Neural crest cell (in vitro differentiated cells): ENCODE measurements at regions not wholly inside any gene's neighbourhood (a gene's known extent, or its start where the extent isn't known, plus 50 kb on each side); places are given as distances from the start of the nearest gene placed in this dataset.
"Not testable (repeated sequence)": the region's sequence is repeated elsewhere in the genome, so short reads cannot be mapped to it uniquely, and the experiment has no call there.

ENCODE experiments used
- DNase-seq: peaks from one replicate; pipeline ENCODE4 v3.0.0; 2021; ENCODE audit warnings: low read depth, mixed read lengths, low spot score
- H3K27ac Mint-ChIP-seq: one replicate; pipeline ENCODE4 v1.8.0; 2021; ENCODE audit warnings: mild to moderate bottlenecking, mixed read lengths; ENCODE audit not compliant: unreplicated experiment
- H3K27me3 Mint-ChIP-seq: 2 replicates; pipeline ENCODE4 v1.8.0; 2021; ENCODE audit warnings: low read depth, mild to moderate bottlenecking, mixed read lengths
- H3K36me3 Mint-ChIP-seq: 2 replicates; pipeline ENCODE4 v1.8.0; 2021; ENCODE audit warnings: low read depth, mild to moderate bottlenecking, mixed read lengths
- H3K4me1 Mint-ChIP-seq: 2 replicates; pipeline ENCODE4 v1.8.0; 2021; ENCODE audit warnings: mixed read lengths
- H3K4me3 Mint-ChIP-seq: one replicate; pipeline ENCODE4 v1.8.0; 2021; ENCODE audit warnings: mild to moderate bottlenecking, mixed read lengths
- H3K9me3 Mint-ChIP-seq: 2 replicates; pipeline ENCODE4 v1.8.0; 2021; ENCODE audit warnings: mixed read lengths
- CTCF ChIP-seq: fragments of 200-600 bp; sonication (generic); conservative IDR thresholded peaks from 2 replicates; pipeline ENCODE4 v1.5.0; 2021; ENCODE audit warnings: antibody characterized with exemption, mild to moderate bottlenecking

GRCh38 chr6:15893556-15894253, 230.9 kb upstream of the DTNBP1 start:
- Mint-ChIP-seq H3K4me3 (no peak overlapping the region), H3K27ac (no peak overlapping the region), H3K4me1 (no peaks in the 10 kb centered on the region), H3K27me3 (no peaks in the 10 kb centered on the region), H3K9me3 (peaks cover 4% of the 10 kb centered on the region), H3K36me3 (no peaks in the 10 kb centered on the region)
- no peak for DNase-seq
- peak; percentile 68 for TF ChIP-seq CTCF

- H3K27me3 Mint-ChIP-seq, result no peaks in the 10 kb centered on the region
- no peak overlapping the region for H3K27ac Mint-ChIP-seq
- H3K4me3 Mint-ChIP-seq, result no peak overlapping the region
- no peak for DNase-seq
- H3K4me1 Mint-ChIP-seq, result no peaks in the 10 kb centered on the region
- TF ChIP-seq CTCF, result no peak
- peaks cover 4% of the 10 kb centered on the region for H3K9me3 Mint-ChIP-seq
- H3K36me3 Mint-ChIP-seq, result no peaks in the 10 kb centered on the region
Measured at GRCh38 chr6:15892369-15892768, 229.5 kb upstream of the DTNBP1 start.

GRCh38 chr6:15888798-15889772, 226.3 kb upstream of the DTNBP1 start:
- H3K4me3 Mint-ChIP-seq, result no peak overlapping the region
- no peak for TF ChIP-seq CTCF
- peaks cover 4% of the 10 kb centered on the region for H3K9me3 Mint-ChIP-seq
- no peaks in the 10 kb centered on the region for H3K36me3 Mint-ChIP-seq
- DNase-seq, result no peak
- no peaks in the 10 kb centered on the region for H3K27me3 Mint-ChIP-seq
- H3K4me1 Mint-ChIP-seq, result no peaks in the 10 kb centered on the region
- H3K27ac Mint-ChIP-seq, result no peak overlapping the region

GRCh38 chr6:15887491-15888461, 224.9 kb upstream of the DTNBP1 start:
- H3K4me3 Mint-ChIP-seq, result no peak overlapping the region
- H3K36me3 Mint-ChIP-seq, result no peaks in the 10 kb centered on the region
- peaks cover 2% of the 10 kb centered on the region for H3K9me3 Mint-ChIP-seq
- H3K27me3 Mint-ChIP-seq, result no peaks in the 10 kb centered on the region
- TF ChIP-seq CTCF, result no peak
- no peak overlapping the region for H3K27ac Mint-ChIP-seq
- H3K4me1 Mint-ChIP-seq, result no peaks in the 10 kb centered on the region
- no peak for DNase-seq

GRCh38 chr6:15885624-15886023, 222.8 kb upstream of the DTNBP1 start:
- no peak for DNase-seq
- no peak overlapping the region for H3K4me3 Mint-ChIP-seq
- no peaks in the 10 kb centered on the region for H3K4me1 Mint-ChIP-seq
- H3K27me3 Mint-ChIP-seq, result no peaks in the 10 kb centered on the region
- H3K36me3 Mint-ChIP-seq, result no peaks in the 10 kb centered on the region
- H3K27ac Mint-ChIP-seq, result no peak overlapping the region
- H3K9me3 Mint-ChIP-seq, result no peaks in the 10 kb centered on the region
- no peak for TF ChIP-seq CTCF

- H3K9me3 Mint-ChIP-seq, H3K4me1 Mint-ChIP-seq, H3K27me3 Mint-ChIP-seq, H3K4me3 Mint-ChIP-seq, H3K27ac Mint-ChIP-seq, DNase-seq, H3K36me3 Mint-ChIP-seq: not testable (repeated sequence)
Measured at GRCh38 chr6:15883593-15883992, 220.8 kb upstream of the DTNBP1 start.
